Mesenteric fat pad (tissue), 1 donor: ENCODE measurements at regions not wholly inside any gene's neighbourhood (a gene's known extent, or its start where the extent isn't known, plus 50 kb on each side); places are given as distances from the start of the nearest gene placed in this dataset.

Source experiments
- DNase-seq: peaks from one replicate; pipeline ENCODE4 v3.0.0-alpha.2; 2020; ENCODE audit warnings: low spot score
- donor health status: DM: yes; HTN: yes; CAD: no.

GRCh38 chr4:151951671-151952050, 190.9 kb upstream of the GATB start:
- DNase-seq, result no peak

GRCh38 chr4:151950993-151951670, 190.3 kb upstream of the GATB start:
- no peak for DNase-seq

- DNase-seq, result no peak
Observed at GRCh38 chr4:151948351-151949016, 187.7 kb upstream of the GATB start.

GRCh38 chr4:151946718-151947117, 185.9 kb upstream of the GATB start:
- no peak for DNase-seq

- DNase-seq, result no peak
Observed at GRCh38 chr4:151942971-151943370, 182.2 kb upstream of the GATB start.

GRCh38 chr4:151940926-151941617, 180.3 kb upstream of the GATB start:
- no peak for DNase-seq

GRCh38 chr4:151940291-151940690, 179.5 kb upstream of the GATB start:
- DNase-seq, result no peak

GRCh38 chr4:151939670-151940069, 178.9 kb upstream of the GATB start:
- no peak for DNase-seq

GRCh38 chr4:151935411-151935810, 174.6 kb upstream of the GATB start:
- DNase-seq, result no peak

GRCh38 chr4:151934766-151935165, 174.0 kb upstream of the GATB start:
- DNase-seq, result no peak

GRCh38 chr4:151933122-151933827, 172.5 kb upstream of the GATB start:
- DNase-seq, result no peak

- DNase-seq, result no peak
Observed at GRCh38 chr4:151931563-151931962, 170.8 kb upstream of the GATB start.

- DNase-seq, result no peak
Observed at GRCh38 chr4:151930372-151930771, 169.6 kb upstream of the GATB start.

- DNase-seq, result no peak
Observed at GRCh38 chr4:151928112-151928511, 167.3 kb upstream of the GATB start.

GRCh38 chr4:151922811-151923210, 162.0 kb upstream of the GATB start:
- no peak for DNase-seq

- DNase-seq, result no peak
Observed at GRCh38 chr4:151922306-151922705, 161.5 kb upstream of the GATB start.

- DNase-seq, result no peak
Observed at GRCh38 chr4:151921811-151922210, 161.0 kb upstream of the GATB start.

- DNase-seq, result no peak
Observed at GRCh38 chr4:151921386-151921785, 160.6 kb upstream of the GATB start.

- no peak for DNase-seq
Observed at GRCh38 chr4:151917145-151917734, 156.4 kb upstream of the GATB start.

- DNase-seq, result no peak
Observed at GRCh38 chr4:151912632-151913031, 151.8 kb upstream of the GATB start.

GRCh38 chr4:151911970-151912369, 151.2 kb upstream of the GATB start:
- DNase-seq, result no peak
